GM21447 (cell line): ENCODE measurements at regions not wholly inside any gene's neighbourhood (a gene's known extent, or its start where the extent isn't known, plus 50 kb on each side); places are given as distances from the start of the nearest gene placed in this dataset.

ENCODE experiments used
- ATAC-seq: cut with Tn5 transposase; IDR thresholded peaks from one replicate; pipeline ENCODE4 v1.9.1; 2021; ENCODE audit not compliant: unreplicated experiment

- ATAC-seq, result no peak
Measured at GRCh38 chr1:193519922-193520321, 333.5 kb upstream of the B3GALT2 start.

GRCh38 chr1:193516755-193517388 is 330.5 kb upstream of the B3GALT2 start:
- ATAC-seq, result no peak

GRCh38 chr1:193514397-193514796 is 328.0 kb upstream of the B3GALT2 start:
- ATAC-seq, result no peak

GRCh38 chr1:193513032-193513431 is 326.6 kb upstream of the B3GALT2 start:
- no peak for ATAC-seq

GRCh38 chr1:193504920-193505319 is 318.5 kb upstream of the B3GALT2 start:
- no peak for ATAC-seq

GRCh38 chr1:193498088-193498655 is 311.8 kb upstream of the B3GALT2 start:
- no peak for ATAC-seq

GRCh38 chr1:193494368-193494767 is 308.0 kb upstream of the B3GALT2 start:
- ATAC-seq, result no peak

GRCh38 chr1:193489191-193489590 is 302.8 kb upstream of the B3GALT2 start:
- ATAC-seq, result no peak

GRCh38 chr1:193487722-193488121 is 301.3 kb upstream of the B3GALT2 start:
- no peak for ATAC-seq

- no peak for ATAC-seq
Measured at GRCh38 chr1:193486671-193487229, 300.3 kb upstream of the B3GALT2 start.

- ATAC-seq, result no peak
Measured at GRCh38 chr1:193480755-193481154, 294.3 kb upstream of the B3GALT2 start.

- peak; percentile 97 for ATAC-seq
Measured at GRCh38 chr1:193479187-193479586, 292.8 kb upstream of the B3GALT2 start.

GRCh38 chr1:193476748-193477147 is 290.3 kb upstream of the B3GALT2 start:
- ATAC-seq, result no peak

- ATAC-seq, result no peak
Measured at GRCh38 chr1:193473932-193474331, 287.5 kb upstream of the B3GALT2 start.

GRCh38 chr1:193472838-193473398 is 286.5 kb upstream of the B3GALT2 start:
- no peak for ATAC-seq

- no peak for ATAC-seq
Measured at GRCh38 chr1:193472430-193472829, 286.0 kb upstream of the B3GALT2 start.

- ATAC-seq, result no peak
Measured at GRCh38 chr1:193471981-193472380, 285.6 kb upstream of the B3GALT2 start.

- no peak for ATAC-seq
Measured at GRCh38 chr1:193463326-193463932, 277.0 kb upstream of the B3GALT2 start.

GRCh38 chr1:193462629-193463320 is 276.4 kb upstream of the B3GALT2 start:
- ATAC-seq, result no peak

GRCh38 chr1:193458628-193459027 is 272.2 kb upstream of the B3GALT2 start:
- ATAC-seq, result no peak

- ATAC-seq, result no peak
Measured at GRCh38 chr1:193457676-193458075, 271.3 kb upstream of the B3GALT2 start.
